ENCODE measurements at regions not wholly inside any gene's neighbourhood (a gene's known extent, or its start where the extent isn't known, plus 50 kb on each side); places are given as distances from the start of the nearest gene placed in this dataset.

- Histone ChIP-seq H3K27ac (ENCODE audit: low read depth, low read length) (no peak overlapping the region), H3K9me3 (ENCODE audit: insufficient read depth, low read depth, low read length) (no peaks in the 10 kb centered on the region), H3K4me1 (ENCODE audit: insufficient read depth, low read length) (no peaks in the 10 kb centered on the region), H2AFZ (ENCODE audit: low read depth, low read length) (no peak overlapping the region), H3K9ac (ENCODE audit: low read length) (no peak overlapping the region), H3K27me3 (ENCODE audit: insufficient read depth, low read length) (no peaks in the 10 kb centered on the region), H3K4me2 (ENCODE audit: low read length) (no peak overlapping the region), H3K79me2 (ENCODE audit: insufficient read depth, low read length) (no peaks in the 10 kb centered on the region), H3K4me3 (ENCODE audit: insufficient read depth, low read depth, low read length) (no peak overlapping the region), H4K20me1 (ENCODE audit: insufficient read depth, low read length) (no peaks in the 10 kb centered on the region), H3K36me3 (ENCODE audit: insufficient read depth, low read length) (no peaks in the 10 kb centered on the region)
- Mint-ChIP-seq H3K27ac (ENCODE audit: unreplicated experiment) (no peak overlapping the region), H3K36me3 (ENCODE audit: low read depth, unreplicated experiment) (no peaks in the 10 kb centered on the region), H3K4me1 (ENCODE audit: low read depth, unreplicated experiment) (no peaks in the 10 kb centered on the region), H3K27me3 (ENCODE audit: low read depth, unreplicated experiment) (no peaks in the 10 kb centered on the region), H3K4me3 (ENCODE audit: unreplicated experiment) (no peak overlapping the region), H3K9me3 (ENCODE audit: unreplicated experiment) (no peaks in the 10 kb centered on the region)
- TF ChIP-seq EZH2 (IDR thresholded peaks at IDR 0.05; ENCODE audit: insufficient read depth, low read length) (no peak), CTCF (IDR thresholded peaks at IDR 0.05; ENCODE audit: insufficient read depth, low read depth, low read length) (no peak)
- DNase-seq (ENCODE audit: low read depth) (no peak), FAIRE-seq (no peak)
These were observed 524.7 kb downstream of the DIPK2A start for GRCh38 chr3:144496141-144496835.

- Histone ChIP-seq H2AFZ (ENCODE audit: low read depth, low read length) (no peak overlapping the region), H3K27me3 (ENCODE audit: insufficient read depth, low read length) (no peaks in the 10 kb centered on the region), H3K9me3 (ENCODE audit: insufficient read depth, low read depth, low read length) (no peaks in the 10 kb centered on the region), H3K36me3 (ENCODE audit: insufficient read depth, low read length) (no peaks in the 10 kb centered on the region), H4K20me1 (ENCODE audit: insufficient read depth, low read length) (no peaks in the 10 kb centered on the region), H3K27ac (ENCODE audit: low read depth, low read length) (no peak overlapping the region), H3K9ac (ENCODE audit: low read length) (no peak overlapping the region), H3K4me1 (ENCODE audit: insufficient read depth, low read length) (no peaks in the 10 kb centered on the region), H3K4me2 (ENCODE audit: low read length) (no peak overlapping the region), H3K4me3 (ENCODE audit: insufficient read depth, low read depth, low read length) (no peak overlapping the region), H3K79me2 (ENCODE audit: insufficient read depth, low read length) (no peaks in the 10 kb centered on the region)
- Mint-ChIP-seq H3K27ac (ENCODE audit: unreplicated experiment) (no peak overlapping the region), H3K27me3 (ENCODE audit: low read depth, unreplicated experiment) (no peaks in the 10 kb centered on the region), H3K9me3 (ENCODE audit: unreplicated experiment) (no peaks in the 10 kb centered on the region), H3K4me1 (ENCODE audit: low read depth, unreplicated experiment) (no peaks in the 10 kb centered on the region), H3K4me3 (ENCODE audit: unreplicated experiment) (no peak overlapping the region), H3K36me3 (ENCODE audit: low read depth, unreplicated experiment) (no peaks in the 10 kb centered on the region)
- FAIRE-seq (no peak), DNase-seq (ENCODE audit: low read depth) (no peak)
- no peak for TF ChIP-seq CTCF (IDR thresholded peaks at IDR 0.05; ENCODE audit: insufficient read depth, low read depth, low read length)
- no peak for TF ChIP-seq EZH2 (IDR thresholded peaks at IDR 0.05; ENCODE audit: insufficient read depth, low read length)
These were observed 525.8 kb downstream of the DIPK2A start for GRCh38 chr3:144497452-144497851.

Measured in astrocyte (in vitro differentiated cells and primary cell).